DOHH2 (cell line): ENCODE measurements at regions not wholly inside any gene's neighbourhood (a gene's known extent, or its start where the extent isn't known, plus 50 kb on each side); places are given as distances from the start of the nearest gene placed in this dataset.

Source experiments
- H3F3A ChIP-seq: fragments of 200-600 bp; sonication (generic), shearing (Covaris generic); 2 replicates; pipeline ENCODE4 v1.6.0; 2016; ENCODE audit warnings: antibody characterized with exemption, mild to moderate bottlenecking; ENCODE audit not compliant: control insufficient read depth, insufficient read depth
- H3K27ac ChIP-seq: fragments of 200-600 bp; sonication (generic); 2 replicates; pipeline ENCODE4 v1.5.1; 2014; ENCODE audit warnings: low read depth, mild to moderate bottlenecking, low read length, moderate library complexity
- H3K27me3 ChIP-seq: fragments of 200-600 bp; sonication (generic); 2 replicates; pipeline ENCODE4 v1.6.1; 2014; ENCODE audit warnings: mild to moderate bottlenecking, low read length, mixed read lengths; ENCODE audit not compliant: control insufficient read depth
- H3K36me3 ChIP-seq: fragments of 200-600 bp; sonication (generic); 2 replicates; pipeline ENCODE4 v1.6.1; 2014; ENCODE audit warnings: mild to moderate bottlenecking, low read length, moderate library complexity, mixed read lengths; ENCODE audit not compliant: control insufficient read depth
- H3K4me1 ChIP-seq: fragments of 200-600 bp; sonication (generic); 2 replicates; pipeline ENCODE4 v1.6.1; 2014; ENCODE audit warnings: mild to moderate bottlenecking, low read length, mixed read lengths; ENCODE audit not compliant: control insufficient read depth
- H3K4me2 ChIP-seq: fragments of 200-600 bp; sonication (generic); 2 replicates; pipeline ENCODE4 v1.6.0; 2014; ENCODE audit warnings: mild to moderate bottlenecking, low read length, moderate library complexity
- H3K4me3 ChIP-seq: fragments of 200-600 bp; sonication (generic); 2 replicates; pipeline ENCODE4 v1.5.1; 2014; ENCODE audit warnings: mild to moderate bottlenecking, low read length, mixed read lengths
- H3K79me2 ChIP-seq: fragments of 200-600 bp; sonication (generic); 2 replicates; pipeline ENCODE4 v1.6.1; 2014; ENCODE audit warnings: mild to moderate bottlenecking, low read length, mixed read lengths; ENCODE audit not compliant: control insufficient read depth
- H3K9me2 ChIP-seq: fragments of 200-600 bp; sonication (generic); replicated peaks from 2 replicates; pipeline ENCODE4 v1.6.1; 2014; ENCODE audit warnings: mild to moderate bottlenecking, low read length, mixed read lengths; ENCODE audit not compliant: control insufficient read depth
- H3K9me3 ChIP-seq: fragments of 200-600 bp; sonication (generic); 2 replicates; pipeline ENCODE4 v1.6.1; 2014; ENCODE audit warnings: antibody characterized with exemption, low read length, mixed read lengths; ENCODE audit not compliant: control insufficient read depth, insufficient read depth
- H4K20me1 ChIP-seq: fragments of 200-600 bp; sonication (generic); 2 replicates; pipeline ENCODE4 v1.6.0; 2014; ENCODE audit warnings: low read depth, mild to moderate bottlenecking, antibody characterized with exemption, low read length, moderate library complexity; ENCODE audit not compliant: control insufficient read depth, insufficient read depth
- EZH2phosphoT487 ChIP-seq: fragments of 200-600 bp; sonication (generic); IDR thresholded peaks from 2 replicates; pipeline ENCODE4 v1.6.1; 2017; ENCODE audit warnings: borderline replicate concordance, mild to moderate bottlenecking, antibody characterized with exemption, low read length, moderate library complexity, mixed read lengths
- TF ChIP-seq, protein P1 (sequence below): fragments of 200-600 bp; sonication (generic); IDR thresholded peaks from one replicate; pipeline ENCODE4 v1.5.1; 2014; ENCODE audit warnings: antibody characterized with exemption, mild to moderate bottlenecking, low read depth, low read length; ENCODE audit not compliant: poor library complexity, severe bottlenecking

DNA sequence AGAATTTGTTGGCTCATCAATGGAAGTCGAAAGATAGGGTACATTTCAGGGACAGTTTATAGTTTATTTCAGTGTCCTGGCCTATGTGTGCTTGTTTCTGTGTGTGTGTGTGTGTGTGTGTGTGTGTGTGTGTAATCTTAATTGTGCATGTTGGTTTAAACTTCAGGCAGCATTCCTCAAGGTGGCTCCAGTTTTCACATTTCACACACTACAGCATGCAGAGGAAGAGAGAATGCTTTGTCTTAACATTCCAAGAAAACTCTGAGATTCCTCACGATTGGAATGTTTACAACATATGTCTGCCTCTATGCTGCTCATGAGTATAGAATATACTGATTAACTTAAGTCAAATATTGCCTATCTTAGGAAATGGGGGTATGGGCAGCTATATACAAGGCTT lies 332.6 kb upstream of the EPHA7 start:
- Histone ChIP-seq H3K4me1 (no peaks in the 10 kb centered on the region), H3K9me2 (no peaks in the 10 kb centered on the region), H3K9me3 (no peaks in the 10 kb centered on the region), H3K4me2 (no peak overlapping the region), H3K36me3 (no peaks in the 10 kb centered on the region), H4K20me1 (no peaks in the 10 kb centered on the region), H3K27ac (no peak overlapping the region), H3K79me2 (no peaks in the 10 kb centered on the region), H3F3A (no peaks in the 10 kb centered on the region), H3K27me3 (no peaks in the 10 kb centered on the region), H3K4me3 (no peak overlapping the region)
- TF ChIP-seq EZH2phosphoT487: no peak

DNA sequence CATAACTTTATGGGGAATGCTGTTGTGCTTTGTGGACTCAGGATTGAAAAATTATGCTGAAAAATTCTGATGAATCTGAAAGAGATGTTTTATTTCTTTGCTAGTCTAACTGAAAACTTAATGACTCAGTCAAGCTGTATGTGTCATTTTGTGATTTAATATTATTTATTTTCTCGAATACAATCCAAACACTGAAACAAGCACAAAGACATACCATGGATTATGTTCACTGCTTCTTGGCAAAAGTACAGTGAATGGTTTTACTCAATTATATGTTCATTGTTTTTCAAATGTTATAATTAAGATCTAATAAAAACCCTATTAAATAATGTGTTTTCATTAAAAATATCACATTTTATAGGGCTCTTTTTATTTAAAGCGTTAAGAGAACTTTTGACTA lies 330.6 kb upstream of the EPHA7 start:
- no peaks in the 10 kb centered on the region for H4K20me1 ChIP-seq
- TF ChIP-seq, protein P1, sequence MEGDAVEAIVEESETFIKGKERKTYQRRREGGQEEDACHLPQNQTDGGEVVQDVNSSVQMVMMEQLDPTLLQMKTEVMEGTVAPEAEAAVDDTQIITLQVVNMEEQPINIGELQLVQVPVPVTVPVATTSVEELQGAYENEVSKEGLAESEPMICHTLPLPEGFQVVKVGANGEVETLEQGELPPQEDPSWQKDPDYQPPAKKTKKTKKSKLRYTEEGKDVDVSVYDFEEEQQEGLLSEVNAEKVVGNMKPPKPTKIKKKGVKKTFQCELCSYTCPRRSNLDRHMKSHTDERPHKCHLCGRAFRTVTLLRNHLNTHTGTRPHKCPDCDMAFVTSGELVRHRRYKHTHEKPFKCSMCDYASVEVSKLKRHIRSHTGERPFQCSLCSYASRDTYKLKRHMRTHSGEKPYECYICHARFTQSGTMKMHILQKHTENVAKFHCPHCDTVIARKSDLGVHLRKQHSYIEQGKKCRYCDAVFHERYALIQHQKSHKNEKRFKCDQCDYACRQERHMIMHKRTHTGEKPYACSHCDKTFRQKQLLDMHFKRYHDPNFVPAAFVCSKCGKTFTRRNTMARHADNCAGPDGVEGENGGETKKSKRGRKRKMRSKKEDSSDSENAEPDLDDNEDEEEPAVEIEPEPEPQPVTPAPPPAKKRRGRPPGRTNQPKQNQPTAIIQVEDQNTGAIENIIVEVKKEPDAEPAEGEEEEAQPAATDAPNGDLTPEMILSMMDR: no peak
- TF ChIP-seq EZH2phosphoT487: no peak

DNA sequence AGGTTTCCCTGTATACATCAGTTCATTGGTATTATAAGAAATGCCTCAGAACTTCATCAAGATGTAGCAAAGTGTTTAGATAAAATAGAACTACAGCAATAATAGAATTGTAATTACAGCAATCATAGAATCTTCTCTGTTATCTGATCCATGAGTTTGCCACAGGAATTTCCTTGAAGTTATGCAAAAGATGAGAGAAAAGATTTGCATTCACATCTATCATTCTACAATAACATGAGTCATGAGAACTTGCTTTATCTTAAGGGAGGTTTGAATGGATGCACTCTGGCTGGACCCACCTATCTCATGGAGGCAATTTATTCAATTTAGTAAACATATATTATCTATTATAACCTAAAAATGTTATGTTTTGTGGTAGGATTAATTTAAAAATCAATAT lies 329.8 kb upstream of the EPHA7 start:
- Histone ChIP-seq H4K20me1 (no peaks in the 10 kb centered on the region), H3K4me2 (no peak overlapping the region), H3K4me3 (no peak overlapping the region), H3K27me3 (no peaks in the 10 kb centered on the region), H3K9me2 (no peaks in the 10 kb centered on the region), H3K27ac (no peak overlapping the region), H3F3A (no peaks in the 10 kb centered on the region), H3K4me1 (no peaks in the 10 kb centered on the region), H3K79me2 (no peaks in the 10 kb centered on the region), H3K36me3 (no peaks in the 10 kb centered on the region), H3K9me3 (no peaks in the 10 kb centered on the region)
- TF ChIP-seq, protein P1: no peak
- TF ChIP-seq EZH2phosphoT487: no peak

More for the DNA sequence above, 330.6 kb upstream of the EPHA7 start:
- H3K27ac ChIP-seq: no peak overlapping the region
- H3K9me2 ChIP-seq: no peaks in the 10 kb centered on the region
- H3F3A ChIP-seq: no peaks in the 10 kb centered on the region
- no peak overlapping the region for H3K4me3 ChIP-seq
- no peaks in the 10 kb centered on the region for H3K27me3 ChIP-seq
- H3K79me2 ChIP-seq: no peaks in the 10 kb centered on the region
- no peaks in the 10 kb centered on the region for H3K36me3 ChIP-seq
- no peak overlapping the region for H3K4me2 ChIP-seq
- no peaks in the 10 kb centered on the region for H3K9me3 ChIP-seq
- no peaks in the 10 kb centered on the region for H3K4me1 ChIP-seq

DNA sequence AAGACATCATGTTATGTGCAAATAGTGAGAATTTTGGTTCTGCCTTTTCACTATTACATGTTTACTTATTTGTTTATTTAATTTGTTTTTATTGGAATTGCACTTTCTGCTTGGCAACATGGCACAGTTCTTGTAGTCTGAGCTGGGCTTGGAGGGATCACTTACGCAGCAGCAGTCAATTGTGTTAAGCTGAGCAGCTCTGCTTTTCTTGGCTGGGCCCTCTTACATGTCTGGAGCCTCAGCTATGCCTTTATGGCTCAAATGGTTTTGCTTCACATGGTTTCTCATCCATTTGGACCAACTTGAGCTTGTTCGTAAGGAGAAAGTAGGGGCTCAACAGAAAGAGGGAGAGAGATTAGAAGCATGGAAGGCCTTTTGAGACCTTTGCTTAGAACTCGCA lies 327.5 kb upstream of the EPHA7 start:
- no peaks in the 10 kb centered on the region for H3F3A ChIP-seq
- H3K27ac ChIP-seq: no peak overlapping the region
- H3K79me2 ChIP-seq: no peaks in the 10 kb centered on the region
- no peak overlapping the region for H3K4me3 ChIP-seq
- H3K36me3 ChIP-seq: no peaks in the 10 kb centered on the region
- H4K20me1 ChIP-seq: no peaks in the 10 kb centered on the region
- no peaks in the 10 kb centered on the region for H3K4me1 ChIP-seq
- H3K4me2 ChIP-seq: no peak overlapping the region
- no peaks in the 10 kb centered on the region for H3K27me3 ChIP-seq
- TF ChIP-seq, protein P1: no peak
- TF ChIP-seq EZH2phosphoT487: no peak
- H3K9me3 ChIP-seq: no peaks in the 10 kb centered on the region
- no peaks in the 10 kb centered on the region for H3K9me2 ChIP-seq
